CD4-positive, alpha-beta T cell (primary cell): ENCODE measurements at regions not wholly inside any gene's neighbourhood (a gene's known extent, or its start where the extent isn't known, plus 50 kb on each side); places are given as distances from the start of the nearest gene placed in this dataset.

ENCODE experiments used
- ATAC-seq: fragments of 200-7000 bp; cut with Tn5 transposase; one replicate; pipeline ENCODE4 v1.10.0; 2022; ENCODE audit warnings: mild to moderate bottlenecking; ENCODE audit not compliant: poor library complexity
- CTCF ChIA-PET: fragments of 350-600 bp; sonication (Branson Sonifier 250); formaldehyde crosslinking; loops from one replicate; lab custom pipeline; 2021; ENCODE audit warnings: antibody characterized with exemption, inconsistent platforms; lab: Charles Lee
- POLR2A ChIA-PET: fragments of 350-600 bp; sonication (Branson Sonifier 250); formaldehyde crosslinking; loops from one replicate; lab custom pipeline; 2021; ENCODE audit warnings: antibody characterized with exemption, inconsistent platforms; lab: Charles Lee
- DNase-seq, 14 experiments: peaks; one replicate each; pipeline ENCODE4 v3.0.0-alpha.2; 2013 to 2020; ENCODE audit warnings: mixed read lengths in 2 of 14
- H3K27ac ChIP-seq, 2 donors: one replicate each; pipeline versions ENCODE4 v1.5.1 to v1.7.0; 2013; ENCODE audit warnings: low read length in 2 of 2, low read depth in 1 of 2, mild to moderate bottlenecking in 1 of 2
- H3K27me3 ChIP-seq, 2 experiments: 1 replicate in 1 of 2; 2 replicates in 1 of 2; pipeline versions ENCODE4 v1.6.1 to v1.7.0; 2013; ENCODE audit warnings: low read length in 2 of 2, control low read depth in 1 of 2, mild to moderate bottlenecking in 1 of 2, moderate library complexity in 1 of 2; ENCODE audit not compliant: insufficient read depth in 2 of 2, control insufficient read depth in 1 of 2
- H3K36me3 ChIP-seq: one replicate; pipeline ENCODE4 v1.6.1; 2013; ENCODE audit warnings: low read length, control low read depth; ENCODE audit not compliant: insufficient read depth
- H3K4me1 ChIP-seq: one replicate; pipeline ENCODE4 v1.6.1; 2013; ENCODE audit warnings: low read length, control low read depth; ENCODE audit not compliant: insufficient read depth
- H3K4me3 ChIP-seq: one replicate; pipeline ENCODE4 v1.5.1; 2013; ENCODE audit warnings: mild to moderate bottlenecking, low read length, moderate library complexity
- H3K9me3 ChIP-seq, 2 experiments: 1 replicate in 1 of 2; 2 replicates in 1 of 2; pipeline versions ENCODE4 v1.6.1 to v1.7.0; 2013; ENCODE audit warnings: low read length in 2 of 2, mild to moderate bottlenecking in 2 of 2, control low read depth in 1 of 2, moderate library complexity in 1 of 2; ENCODE audit not compliant: control insufficient read depth in 1 of 2, insufficient read depth in 1 of 2
- H3K27ac Mint-ChIP-seq: one replicate; pipeline ENCODE4 v1.8.0; 2020; ENCODE audit warnings: mixed read lengths
- H3K27me3 Mint-ChIP-seq: one replicate; pipeline ENCODE4 v1.8.0; 2021; ENCODE audit warnings: mixed read lengths
- H3K36me3 Mint-ChIP-seq: one replicate; pipeline ENCODE4 v1.8.0; 2021; ENCODE audit warnings: low read depth, mixed read lengths
- H3K4me1 Mint-ChIP-seq: one replicate; pipeline ENCODE4 v1.8.0; 2021; ENCODE audit warnings: low read depth, mixed read lengths
- H3K4me3 Mint-ChIP-seq: one replicate; pipeline ENCODE4 v1.8.0; 2020; ENCODE audit warnings: mild to moderate bottlenecking, mixed read lengths
- H3K9me3 Mint-ChIP-seq: one replicate; pipeline ENCODE4 v1.8.0; 2020; ENCODE audit warnings: mixed read lengths
- CTCF ChIP-seq: fragments of 200-600 bp; IDR thresholded peaks from one replicate; pipeline ENCODE4 v1.8.0; 2022; ENCODE audit warnings: antibody characterized with exemption, mild to moderate bottlenecking
- intact Hi-C, 2 experiments: fragments of 100-400 bp; cut with DNase I in 1 of 2; cut with micrococcal nuclease in 1 of 2; formaldehyde crosslinking; loops; one replicate each; pipeline versions ENCODE4 v1.15.1 to v1.9.0; 2023 to 2025; cut with DNase I, micrococcal nuclease

- TF ChIP-seq CTCF = no peak
- H3K27ac ChIP-seq = no peak overlapping the region
- Mint-ChIP-seq H3K36me3 (no peaks in the 10 kb centered on the region), H3K27ac (no peak overlapping the region), H3K4me1 (no peaks in the 10 kb centered on the region), H3K27me3 (peaks cover 4% of the 10 kb centered on the region), H3K9me3 (no peaks in the 10 kb centered on the region), H3K4me3 (no peak overlapping the region)
- POLR2A ChIA-PET = no interaction called here
- no peak for DNase-seq
- no peaks in the 10 kb centered on the region for H3K27me3 ChIP-seq
- H3K4me3 ChIP-seq = no peak overlapping the region
- H3K36me3 ChIP-seq = no peaks in the 10 kb centered on the region
- ATAC-seq = no peak
- no peaks in the 10 kb centered on the region for H3K4me1 ChIP-seq
- H3K9me3 ChIP-seq = peaks cover 0 to 7% of the 10 kb centered on the region in 2 experiments
- intact Hi-C loops = no loop called here
- CTCF ChIA-PET = no interaction called here
Observed at GRCh38 chr11:134564472-134565200, 152.6 kb upstream of the B3GAT1 start.

- Histone ChIP-seq H3K4me1 (no peaks in the 10 kb centered on the region), H3K4me3 (no peak overlapping the region), H3K27me3 (no peaks in the 10 kb centered on the region), H3K9me3 (peaks cover 0 to 7% of the 10 kb centered on the region in 2 experiments), H3K27ac (no peak overlapping the region), H3K36me3 (no peaks in the 10 kb centered on the region)
- Mint-ChIP-seq H3K9me3 (no peaks in the 10 kb centered on the region), H3K27ac (no peak overlapping the region), H3K27me3 (peaks cover 5% of the 10 kb centered on the region), H3K4me1 (no peaks in the 10 kb centered on the region), H3K4me3 (no peak overlapping the region), H3K36me3 (no peaks in the 10 kb centered on the region)
- DNase-seq (peak in 1 of 14 experiments; percentile 28), ATAC-seq (no peak)
- POLR2A ChIA-PET = no interaction called here
- intact Hi-C loops = no loop called here
- CTCF ChIA-PET = no interaction called here
- no peak for TF ChIP-seq CTCF
Observed at GRCh38 chr11:134562941-134563471, 151.0 kb upstream of the B3GAT1 start.

- no peak for ATAC-seq
- Mint-ChIP-seq H3K27ac (no peak overlapping the region), H3K27me3 (peaks cover 5% of the 10 kb centered on the region), H3K4me1 (no peaks in the 10 kb centered on the region), H3K9me3 (no peaks in the 10 kb centered on the region), H3K36me3 (no peaks in the 10 kb centered on the region), H3K4me3 (no peak overlapping the region)
- POLR2A ChIA-PET = no interaction called here
- intact Hi-C loops = no loop called here
- Histone ChIP-seq H3K27ac (no peak overlapping the region), H3K4me3 (no peak overlapping the region), H3K4me1 (no peaks in the 10 kb centered on the region), H3K27me3 (no peaks in the 10 kb centered on the region), H3K36me3 (no peaks in the 10 kb centered on the region), H3K9me3 (peaks cover 0 to 7% of the 10 kb centered on the region in 2 experiments)
- CTCF ChIA-PET = no interaction called here
- no peak for DNase-seq
- no peak for TF ChIP-seq CTCF
Observed at GRCh38 chr11:134562196-134562595, 150.2 kb upstream of the B3GAT1 start.
